ENCODE measurements at regions not wholly inside any gene's neighbourhood (a gene's known extent, or its start where the extent isn't known, plus 50 kb on each side); places are given as distances from the start of the nearest gene placed in this dataset.

DNA sequence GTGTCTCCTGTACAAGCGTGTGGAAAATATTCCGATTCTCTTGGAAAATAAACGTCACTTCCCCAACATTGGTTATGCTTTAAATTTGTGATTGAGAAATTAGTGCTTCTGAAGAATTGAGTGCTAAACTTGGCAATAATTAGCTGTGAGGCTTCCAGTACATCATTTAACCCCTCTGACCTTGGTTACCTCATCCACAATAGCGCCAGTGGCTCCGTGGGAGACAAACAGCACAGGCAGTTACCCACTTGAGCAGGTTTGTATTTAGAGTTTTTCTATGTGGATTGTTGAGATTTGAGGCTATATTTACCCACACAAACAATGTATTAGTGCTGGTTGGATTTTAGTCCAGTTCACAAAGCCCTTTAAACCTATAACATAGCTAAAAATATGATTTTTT, 476.5 kb downstream of the NKX6-1 start:
- CTCF ChIA-PET: no interaction called here
- TF ChIP-seq, protein P1, sequence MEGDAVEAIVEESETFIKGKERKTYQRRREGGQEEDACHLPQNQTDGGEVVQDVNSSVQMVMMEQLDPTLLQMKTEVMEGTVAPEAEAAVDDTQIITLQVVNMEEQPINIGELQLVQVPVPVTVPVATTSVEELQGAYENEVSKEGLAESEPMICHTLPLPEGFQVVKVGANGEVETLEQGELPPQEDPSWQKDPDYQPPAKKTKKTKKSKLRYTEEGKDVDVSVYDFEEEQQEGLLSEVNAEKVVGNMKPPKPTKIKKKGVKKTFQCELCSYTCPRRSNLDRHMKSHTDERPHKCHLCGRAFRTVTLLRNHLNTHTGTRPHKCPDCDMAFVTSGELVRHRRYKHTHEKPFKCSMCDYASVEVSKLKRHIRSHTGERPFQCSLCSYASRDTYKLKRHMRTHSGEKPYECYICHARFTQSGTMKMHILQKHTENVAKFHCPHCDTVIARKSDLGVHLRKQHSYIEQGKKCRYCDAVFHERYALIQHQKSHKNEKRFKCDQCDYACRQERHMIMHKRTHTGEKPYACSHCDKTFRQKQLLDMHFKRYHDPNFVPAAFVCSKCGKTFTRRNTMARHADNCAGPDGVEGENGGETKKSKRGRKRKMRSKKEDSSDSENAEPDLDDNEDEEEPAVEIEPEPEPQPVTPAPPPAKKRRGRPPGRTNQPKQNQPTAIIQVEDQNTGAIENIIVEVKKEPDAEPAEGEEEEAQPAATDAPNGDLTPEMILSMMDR (IDR thresholded peaks at IDR 0.05; ENCODE audit: control extremely low read depth, extremely low read depth, low read depth, missing control alignments): no peak

DNA sequence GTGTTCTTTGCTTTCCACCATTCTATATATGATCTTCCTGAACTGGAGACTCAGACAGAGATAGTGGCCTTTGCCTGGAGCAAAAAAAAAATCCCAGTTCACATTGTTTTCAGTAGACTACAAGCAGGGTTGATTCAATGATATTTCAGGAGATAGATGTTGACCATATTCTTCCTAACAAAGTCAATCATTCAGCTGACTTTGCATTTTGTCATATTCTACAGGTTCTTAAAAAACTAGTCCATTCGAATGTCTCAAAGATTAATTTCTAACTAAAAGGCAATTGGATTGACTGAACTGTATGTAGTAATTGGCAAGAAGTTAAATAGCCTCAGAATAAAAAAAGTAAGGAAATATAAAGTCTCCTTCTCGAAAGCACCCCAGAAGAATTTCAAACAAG, 479.5 kb downstream of the NKX6-1 start:
- TF ChIP-seq, protein P1 (IDR thresholded peaks at IDR 0.05; ENCODE audit: control extremely low read depth, extremely low read depth, low read depth, missing control alignments): no peak
- ChIA-PET CTCF (no interaction called here), POLR2A (no interaction called here)
- DNase-seq (ENCODE audit: extremely low spot score): no peak

More for the DNA sequence above, 476.5 kb downstream of the NKX6-1 start:
- POLR2A ChIA-PET: no interaction called here
- no peak for DNase-seq (ENCODE audit: extremely low spot score)

DNA sequence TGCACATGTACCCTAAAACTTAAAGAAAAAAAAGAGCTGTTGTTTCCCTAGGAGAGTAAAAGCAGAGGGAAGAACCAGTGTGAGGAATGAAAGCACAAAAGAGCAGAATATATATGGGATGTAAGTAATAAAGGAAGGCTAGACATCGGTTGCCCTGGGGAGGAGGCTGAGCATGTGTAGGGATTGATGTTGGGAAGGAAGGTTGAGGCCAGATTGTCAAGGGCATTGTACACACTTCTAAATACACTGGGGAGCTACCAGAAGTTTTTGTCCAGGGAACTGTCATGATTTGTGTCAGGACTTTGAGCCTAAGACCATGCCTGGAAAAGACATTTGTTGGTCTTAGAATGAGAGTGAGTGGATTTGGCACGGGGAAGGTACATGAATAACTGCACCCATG, 467.1 kb downstream of the GPAT3 start:
- TF ChIP-seq, protein P1 (IDR thresholded peaks at IDR 0.05; ENCODE audit: control extremely low read depth, extremely low read depth, low read depth, missing control alignments): no peak
- POLR2A ChIA-PET: no interaction called here
- CTCF ChIA-PET: interaction anchor here (0.6 to 1.0 kb wide), 2 partner anchors 13 to 36 kb away, joined by 3 read pairs; no protein-coding TSS in a partner anchor
- no peak for DNase-seq (ENCODE audit: extremely low spot score)

DNA sequence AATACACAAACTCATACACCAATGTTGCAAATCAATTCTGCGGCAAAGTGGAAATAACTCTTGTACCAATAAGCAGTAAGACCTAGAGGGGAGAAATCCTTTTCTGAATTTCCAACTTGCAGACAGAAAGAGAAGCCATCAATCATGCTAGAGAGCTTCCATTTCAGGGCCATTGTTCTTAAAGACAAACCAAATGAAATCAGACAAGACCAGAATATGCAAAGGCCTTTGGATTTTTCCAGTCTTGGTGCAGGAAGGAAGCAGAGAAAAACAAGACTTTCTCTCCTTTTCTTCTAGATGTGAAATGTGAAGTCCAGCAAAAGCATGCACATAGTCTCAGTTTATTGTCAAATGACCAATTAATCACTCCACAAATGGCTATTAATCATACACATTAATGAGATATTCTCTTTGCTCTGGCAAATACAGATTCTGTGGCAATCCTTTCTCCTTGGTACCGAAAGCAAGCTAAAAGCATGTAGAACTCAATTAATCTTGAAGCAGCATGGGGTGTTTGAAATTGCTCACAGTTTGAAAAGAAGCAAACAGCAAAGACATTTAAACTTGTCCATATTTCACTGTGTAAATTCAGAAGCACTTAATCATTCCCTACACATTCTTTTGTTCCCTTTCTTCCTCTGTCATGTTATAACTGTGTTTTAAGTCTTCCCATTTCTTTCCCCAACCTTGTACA, 466.1 kb downstream of the GPAT3 start:
- ChIA-PET POLR2A (no interaction called here), CTCF (no interaction called here)
- TF ChIP-seq, protein P1 (IDR thresholded peaks at IDR 0.05; ENCODE audit: control extremely low read depth, extremely low read depth, low read depth, missing control alignments): no peak

DNA sequence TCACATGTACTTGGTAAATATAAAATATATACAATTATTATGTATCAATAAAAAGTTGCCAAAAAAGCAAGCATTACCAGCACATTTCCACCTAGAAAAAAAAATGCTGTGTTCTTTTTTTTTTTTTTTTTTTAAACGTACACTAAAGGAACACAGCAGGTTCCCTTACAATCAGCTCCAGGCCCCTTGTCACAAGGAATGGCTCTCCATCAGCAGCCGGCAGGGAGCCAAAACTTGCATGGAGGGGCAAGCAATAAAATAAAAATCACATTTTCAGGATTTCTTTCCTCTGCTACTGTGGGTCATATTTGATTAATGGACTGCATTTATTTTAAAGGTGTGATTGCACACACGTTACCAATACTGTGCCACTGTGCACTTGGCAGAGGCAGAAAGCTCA, 460.3 kb downstream of the GPAT3 start:
- POLR2A ChIA-PET: no interaction called here

More for the DNA sequence above, 466.1 kb downstream of the GPAT3 start:
- no peak for DNase-seq (ENCODE audit: extremely low spot score)

DNA sequence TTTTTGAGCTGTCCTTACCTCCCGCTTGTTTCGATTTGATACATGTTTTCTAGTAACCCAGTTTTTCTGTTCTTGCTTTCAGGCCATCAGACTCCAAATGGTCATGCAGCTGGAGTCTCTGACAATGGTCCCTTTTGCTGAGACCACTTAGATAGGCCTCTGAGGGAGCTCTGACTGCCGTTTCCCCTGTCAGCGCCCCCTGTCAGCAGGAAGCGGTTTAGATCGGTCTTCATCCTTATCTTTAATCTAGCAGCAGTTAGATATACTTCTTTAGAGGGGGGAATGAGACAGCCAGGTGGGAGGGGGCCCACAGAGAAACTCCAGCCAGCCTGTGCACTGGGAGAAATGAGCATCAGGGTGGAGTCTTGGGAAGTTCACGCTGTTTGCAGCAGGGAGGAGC, 457.9 kb downstream of the GPAT3 start:
- CTCF ChIA-PET: no interaction called here
- DNase-seq (ENCODE audit: extremely low spot score): no peak
- POLR2A ChIA-PET: no interaction called here
- TF ChIP-seq, protein P1 (IDR thresholded peaks at IDR 0.05; ENCODE audit: control extremely low read depth, extremely low read depth, low read depth, missing control alignments): no peak

More for the DNA sequence above, 460.3 kb downstream of the GPAT3 start:
- TF ChIP-seq, protein P1 (IDR thresholded peaks at IDR 0.05; ENCODE audit: control extremely low read depth, extremely low read depth, low read depth, missing control alignments): no peak
- CTCF ChIA-PET: no interaction called here
- DNase-seq (ENCODE audit: extremely low spot score): no peak
